HCT116 (cell line): ENCODE measurements at regions not wholly inside any gene's neighbourhood (a gene's known extent, or its start where the extent isn't known, plus 50 kb on each side); places are given as distances from the start of the nearest gene placed in this dataset.

Source experiments
- CEBPB ChIP-seq: IDR thresholded peaks from 2 replicates; pipeline ENCODE4 v1.6.1; 2012; ENCODE audit warnings: low read depth
- CTCF ChIP-seq, 3 experiments: fragments of 200-600 bp in 1 of 3; sonication (generic) in 1 of 3; IDR thresholded peaks in 2 of 3; conservative IDR thresholded peaks in 1 of 3; 2 replicates each; pipeline ENCODE4 v1.5.1; 2012 to 2017; ENCODE audit warnings: low read depth in 2 of 3, low read length in 2 of 3, antibody characterized with exemption in 1 of 3, borderline replicate concordance in 1 of 3, control low read depth in 1 of 3, mild to moderate bottlenecking in 1 of 3, mixed read lengths in 1 of 3, mixed run types in 1 of 3, moderate library complexity in 1 of 3; ENCODE audit not compliant: insufficient read depth in 1 of 3
- EZH2 ChIP-seq: fragments of 200-600 bp; sonication (generic); IDR thresholded peaks from 2 replicates; pipeline ENCODE4 v1.6.1; 2017; ENCODE audit warnings: antibody characterized with exemption, mixed run types
- POLR2A ChIP-seq: IDR thresholded peaks from 2 replicates; pipeline ENCODE4 v1.7.0; 2011; ENCODE audit warnings: borderline replicate concordance; ENCODE audit not compliant: insufficient read depth, insufficient read length; ENCODE audit errors: extremely low read depth
- POLR2AphosphoS5 ChIP-seq: IDR thresholded peaks from 2 replicates; pipeline ENCODE4 v1.6.1; 2011; ENCODE audit warnings: mild to moderate bottlenecking, low read depth, low read length, moderate library complexity
- REST ChIP-seq: IDR thresholded peaks from 2 replicates; pipeline ENCODE4 v1.6.1; 2012; ENCODE audit warnings: low read depth
- SRF ChIP-seq: IDR thresholded peaks from 2 replicates; pipeline ENCODE4 v1.6.1; 2012; ENCODE audit warnings: low read depth
- YY1 ChIP-seq: IDR thresholded peaks from 2 replicates; pipeline ENCODE4 v1.6.1; 2011; ENCODE audit warnings: low read length, low read depth, moderate library complexity, mild to moderate bottlenecking; ENCODE audit not compliant: insufficient replicate concordance; ENCODE audit errors: extremely low read depth
- TF ChIP-seq, protein P1 (sequence below): IDR thresholded peaks from 2 replicates; pipeline ENCODE4 v1.6.1; 2012

GRCh38 chr14:26820572-26820971 lies 222.7 kb upstream of the NOVA1 start:
- TF ChIP-seq, protein P1, sequence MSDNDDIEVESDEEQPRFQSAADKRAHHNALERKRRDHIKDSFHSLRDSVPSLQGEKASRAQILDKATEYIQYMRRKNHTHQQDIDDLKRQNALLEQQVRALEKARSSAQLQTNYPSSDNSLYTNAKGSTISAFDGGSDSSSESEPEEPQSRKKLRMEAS = no peak
- TF ChIP-seq POLR2AphosphoS5 = no peak
- no peak for TF ChIP-seq CTCF (IDR thresholded peaks at IDR 0.05 in 2 of 3, conservative IDR thresholded peaks at IDR 0.05 in 1 of 3; ENCODE audit: borderline replicate concordance in 1 of 3, insufficient read depth in 1 of 3, low read depth in 2 of 3, low read length in 2 of 3)
- no peak for TF ChIP-seq YY1
- TF ChIP-seq REST = no peak
- TF ChIP-seq CEBPB = no peak
- no peak for TF ChIP-seq EZH2
- no peak for TF ChIP-seq POLR2A
- TF ChIP-seq SRF = no peak
